ENCODE measurements at regions not wholly inside any gene's neighbourhood (a gene's known extent, or its start where the extent isn't known, plus 50 kb on each side); places are given as distances from the start of the nearest gene placed in this dataset.

- Mint-ChIP-seq H3K36me3 (peaks cover 1% of the 10 kb centered on the region), H3K4me1 (peaks cover 0 to 2% (median 1%) of the 10 kb centered on the region in 3 donors), H3K4me3 (no peak overlapping the region), H3K27ac (no peak overlapping the region), H3K27me3 (peaks cover 12% of the 10 kb centered on the region), H3K9me3 (peaks cover 0 to 4% (median 3%) of the 10 kb centered on the region in 3 donors)
Observed at GRCh38 chr16:86033016-86033474, 134.1 kb downstream of the IRF8 start.

DNA sequence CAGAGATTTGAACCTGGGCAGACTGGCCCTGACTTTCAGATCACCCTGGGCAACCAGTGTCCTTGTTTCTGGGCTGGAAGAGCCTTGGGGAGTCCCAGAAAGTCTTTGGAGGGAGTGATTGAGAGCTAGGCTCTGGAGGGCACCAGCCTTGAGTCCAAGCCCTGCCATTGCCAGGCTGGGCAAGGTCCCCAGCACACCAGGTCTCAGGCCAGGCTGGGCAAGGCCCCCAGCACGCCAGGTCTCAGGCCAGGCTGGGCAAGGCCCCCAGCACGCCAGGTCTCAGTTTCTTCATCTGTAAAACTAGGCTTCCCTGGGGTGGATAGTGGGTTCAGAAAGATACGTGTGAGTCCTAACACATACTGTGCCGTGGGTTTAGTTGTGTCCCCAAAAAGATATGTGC lies 135.0 kb downstream of the IRF8 start:
- Mint-ChIP-seq H3K9me3 (peaks cover 0 to 4% (median 3%) of the 10 kb centered on the region in 3 donors), H3K27ac (no peak overlapping the region), H3K4me1 (peaks cover 0 to 2% (median 1%) of the 10 kb centered on the region in 3 donors), H3K4me3 (no peak overlapping the region), H3K27me3 (peaks cover 12% of the 10 kb centered on the region), H3K36me3 (peaks cover 1% of the 10 kb centered on the region)

- Mint-ChIP-seq H3K4me3 (no peak overlapping the region), H3K36me3 (peaks cover 1% of the 10 kb centered on the region), H3K27ac (no peak overlapping the region), H3K4me1 (peaks cover 0 to 2% (median 1%) of the 10 kb centered on the region in 3 donors), H3K9me3 (peaks cover 0 to 4% (median 3%) of the 10 kb centered on the region in 3 donors), H3K27me3 (peaks cover 12% of the 10 kb centered on the region)
Observed at GRCh38 chr16:86034421-86034919, 135.5 kb downstream of the IRF8 start.

GRCh38 chr16:86035906-86036305 lies 136.9 kb downstream of the IRF8 start:
- peaks cover 11% of the 10 kb centered on the region for H3K27me3 Mint-ChIP-seq
- H3K4me1 Mint-ChIP-seq, result peaks cover 0 to 2% (median 1%) of the 10 kb centered on the region in 3 donors
- no peak overlapping the region for H3K27ac Mint-ChIP-seq
- peaks cover 0 to 4% (median 3%) of the 10 kb centered on the region in 3 donors for H3K9me3 Mint-ChIP-seq
- peaks cover 1% of the 10 kb centered on the region for H3K36me3 Mint-ChIP-seq
- H3K4me3 Mint-ChIP-seq, result no peak overlapping the region

- Mint-ChIP-seq H3K27ac (no peak overlapping the region), H3K36me3 (no peaks in the 10 kb centered on the region)
Observed at GRCh38 chr16:86037999-86038925, 139.3 kb downstream of the IRF8 start.

GRCh38 chr16:86038926-86039310 lies 140.0 kb downstream of the IRF8 start:
- Mint-ChIP-seq H3K4me1 (peaks cover 0 to 3% (median 2%) of the 10 kb centered on the region in 3 donors), H3K36me3 (no peaks in the 10 kb centered on the region), H3K9me3 (no peaks in the 10 kb centered on the region), H3K27ac (no peak overlapping the region), H3K4me3 (no peak overlapping the region), H3K27me3 (peaks cover 21% of the 10 kb centered on the region)

More at GRCh38 chr16:86037999-86038925, 139.3 kb downstream of the IRF8 start:
- peaks cover 18% of the 10 kb centered on the region for H3K27me3 Mint-ChIP-seq
- H3K9me3 Mint-ChIP-seq, result no peaks in the 10 kb centered on the region
- no peak overlapping the region for H3K4me3 Mint-ChIP-seq
- peaks cover 0 to 3% (median 2%) of the 10 kb centered on the region in 3 donors for H3K4me1 Mint-ChIP-seq

GRCh38 chr16:86039606-86040005 lies 140.6 kb downstream of the IRF8 start:
- H3K9me3 Mint-ChIP-seq, result no peaks in the 10 kb centered on the region
- H3K27me3 Mint-ChIP-seq, result peaks cover 21% of the 10 kb centered on the region
- H3K4me3 Mint-ChIP-seq, result no peak overlapping the region
- H3K27ac Mint-ChIP-seq, result no peak overlapping the region
- H3K4me1 Mint-ChIP-seq, result peaks cover 0 to 5% (median 3%) of the 10 kb centered on the region in 3 donors
- H3K36me3 Mint-ChIP-seq, result no peaks in the 10 kb centered on the region

DNA sequence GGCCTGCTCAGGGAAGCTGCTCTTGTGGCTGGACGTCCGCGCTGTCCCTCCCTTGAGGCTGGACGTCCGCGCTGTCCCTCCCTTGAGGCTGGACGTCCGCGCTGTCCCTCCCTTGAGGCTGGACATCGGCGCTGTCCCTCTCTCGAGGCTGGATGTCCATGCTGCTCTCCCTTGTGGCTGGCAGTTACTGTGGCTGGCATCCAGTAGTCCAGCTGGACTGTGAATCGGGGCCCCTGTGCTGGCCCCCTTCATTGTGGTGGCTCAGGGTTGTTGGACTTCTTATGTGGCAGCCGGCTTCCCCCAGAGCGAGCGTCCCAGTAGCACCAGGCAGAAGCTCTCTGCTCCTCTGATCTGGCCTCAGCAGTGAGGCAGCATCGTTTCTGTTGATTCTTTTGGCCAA lies 141.5 kb downstream of the IRF8 start:
- peaks cover 15% of the 10 kb centered on the region for H3K27me3 Mint-ChIP-seq
- no peaks in the 10 kb centered on the region for H3K9me3 Mint-ChIP-seq
- peaks cover 0 to 13% (median 6%) of the 10 kb centered on the region in 3 donors for H3K4me1 Mint-ChIP-seq
- no peak overlapping the region for H3K27ac Mint-ChIP-seq
- no peaks in the 10 kb centered on the region for H3K36me3 Mint-ChIP-seq
- H3K4me3 Mint-ChIP-seq, result no peak overlapping the region

- H3K36me3 Mint-ChIP-seq, result no peaks in the 10 kb centered on the region
- no peak overlapping the region for H3K27ac Mint-ChIP-seq
- H3K4me3 Mint-ChIP-seq, result no peak overlapping the region
- no peaks in the 10 kb centered on the region for H3K9me3 Mint-ChIP-seq
- peaks cover 17% of the 10 kb centered on the region for H3K27me3 Mint-ChIP-seq
- H3K4me1 Mint-ChIP-seq, result peaks cover 0 to 14% (median 6%) of the 10 kb centered on the region in 3 donors
Observed at GRCh38 chr16:86041215-86041614, 142.3 kb downstream of the IRF8 start.

DNA sequence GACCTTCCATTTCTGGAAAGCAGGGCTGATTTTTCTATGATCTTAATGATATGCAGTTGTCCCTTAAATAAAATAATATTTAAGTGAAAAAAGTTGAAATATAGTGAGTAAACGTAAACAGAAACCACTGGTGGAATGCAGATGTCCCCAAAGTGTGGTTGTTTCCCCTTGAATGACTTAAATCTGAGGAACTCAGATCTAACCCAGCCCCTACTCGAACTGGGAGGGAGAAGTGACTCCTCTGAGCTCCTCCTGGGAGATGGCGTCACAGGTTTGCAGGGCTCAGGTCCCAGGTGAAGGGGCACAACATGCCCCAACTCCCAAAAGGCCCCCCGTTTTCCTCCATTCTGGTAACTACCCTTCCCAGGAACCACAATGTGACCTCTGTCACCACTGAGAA lies 142.8 kb downstream of the IRF8 start:
- Mint-ChIP-seq H3K4me3 (no peak overlapping the region), H3K27ac (no peak overlapping the region), H3K36me3 (no peaks in the 10 kb centered on the region), H3K9me3 (no peaks in the 10 kb centered on the region), H3K4me1 (peaks cover 0 to 14% (median 6%) of the 10 kb centered on the region in 3 donors), H3K27me3 (peaks cover 21% of the 10 kb centered on the region)

GRCh38 chr16:86042393-86042792 lies 143.4 kb downstream of the IRF8 start:
- Mint-ChIP-seq H3K4me1 (peaks cover 0 to 14% (median 6%) of the 10 kb centered on the region in 3 donors), H3K27ac (no peak overlapping the region), H3K9me3 (no peaks in the 10 kb centered on the region), H3K4me3 (peak overlapping the region in 1 of 4 donors; percentile 43), H3K36me3 (no peaks in the 10 kb centered on the region), H3K27me3 (peaks cover 25% of the 10 kb centered on the region)

DNA sequence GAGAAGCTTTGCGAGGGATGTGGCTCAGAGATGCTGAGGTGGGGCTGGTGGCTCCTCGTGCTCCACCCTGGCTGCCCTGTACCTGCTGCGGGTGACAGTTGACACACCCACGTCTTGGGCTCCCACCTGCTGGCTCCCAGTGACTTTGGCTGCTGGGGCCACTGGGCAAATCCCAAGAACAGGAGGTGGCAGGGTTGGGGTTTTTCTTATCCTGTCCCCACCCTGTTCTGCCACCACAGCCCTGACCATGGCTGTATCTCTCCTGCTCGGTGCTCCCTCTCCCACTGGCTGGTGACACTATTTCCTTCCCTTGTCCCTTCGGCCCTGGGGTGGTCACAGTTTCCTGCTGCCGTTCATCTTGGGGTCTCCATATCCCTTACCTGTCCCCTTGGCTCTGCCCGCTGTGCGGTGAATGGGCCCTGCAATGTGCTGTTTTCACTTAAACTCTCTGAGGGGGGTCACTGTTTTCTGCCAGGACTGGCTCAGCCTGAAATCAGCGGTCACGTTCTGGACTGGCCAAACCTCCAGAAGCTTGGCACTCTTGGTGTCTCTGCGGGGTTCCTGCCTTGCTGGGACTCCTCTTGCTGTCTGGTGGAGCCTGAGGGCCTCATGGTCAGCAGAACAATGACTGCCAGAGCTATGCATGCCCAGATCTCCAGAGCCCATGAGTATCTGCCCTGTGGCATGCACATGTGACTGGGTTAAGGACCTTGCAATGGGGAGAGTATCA lies 144.2 kb downstream of the IRF8 start:
- Mint-ChIP-seq H3K4me1 (peaks cover 0 to 14% (median 8%) of the 10 kb centered on the region in 3 donors), H3K9me3 (no peaks in the 10 kb centered on the region), H3K27me3 (peaks cover 28% of the 10 kb centered on the region), H3K36me3 (no peaks in the 10 kb centered on the region), H3K27ac (no peak overlapping the region), H3K4me3 (no peak overlapping the region)

DNA sequence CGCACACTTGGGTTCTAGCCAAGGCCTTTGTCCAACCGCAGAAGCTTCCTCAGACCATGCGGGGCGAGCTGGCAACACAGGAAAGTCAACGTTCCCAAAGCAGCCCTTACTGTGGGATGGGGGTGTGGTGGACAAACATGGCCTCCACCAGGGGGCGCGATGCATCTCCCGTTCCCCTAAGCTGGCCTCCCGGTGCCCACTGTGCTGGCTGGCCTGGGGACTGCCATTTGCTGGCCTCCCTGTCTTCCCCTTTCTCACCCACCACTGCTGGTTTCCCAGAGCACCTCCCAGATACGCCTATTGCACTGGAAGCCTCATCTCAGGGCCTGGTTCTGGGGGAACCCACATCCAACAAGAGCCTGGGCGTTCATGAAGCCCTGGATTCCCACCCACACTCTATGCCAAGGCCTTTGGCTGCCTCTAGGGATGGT lies 145.3 kb downstream of the IRF8 start:
- no peak overlapping the region for H3K27ac Mint-ChIP-seq

GRCh38 chr16:86044881-86045590 lies 146.1 kb downstream of the IRF8 start:
- H3K9me3 Mint-ChIP-seq, result no peaks in the 10 kb centered on the region
- H3K4me1 Mint-ChIP-seq, result peaks cover 0 to 14% (median 8%) of the 10 kb centered on the region in 3 donors
- peak overlapping the region in 1 of 4 donors; percentile 45 for H3K4me3 Mint-ChIP-seq
- H3K36me3 Mint-ChIP-seq, result no peaks in the 10 kb centered on the region
- H3K27ac Mint-ChIP-seq, result peak overlapping the region in 1 of 3 donors; percentile 36
- H3K27me3 Mint-ChIP-seq, result peaks cover 41% of the 10 kb centered on the region

More for the DNA sequence above, 145.3 kb downstream of the IRF8 start:
- H3K4me1 Mint-ChIP-seq, result peaks cover 0 to 14% (median 8%) of the 10 kb centered on the region in 3 donors
- no peaks in the 10 kb centered on the region for H3K9me3 Mint-ChIP-seq
- H3K4me3 Mint-ChIP-seq, result peak overlapping the region in 1 of 4 donors; percentile 27
- peaks cover 34% of the 10 kb centered on the region for H3K27me3 Mint-ChIP-seq
- H3K36me3 Mint-ChIP-seq, result no peaks in the 10 kb centered on the region

Data from IgD-negative memory B cell (primary cell).